Transverse colon (tissue), 4 donors: ENCODE measurements at regions not wholly inside any gene's neighbourhood (a gene's known extent, or its start where the extent isn't known, plus 50 kb on each side); places are given as distances from the start of the nearest gene placed in this dataset.

ENCODE experiments used
- DNase-seq: peaks from one replicate; pipeline ENCODE4 v3.0.0-alpha.2; 2019
- H3K27ac ChIP-seq, 4 donors: fragments of 200-600 bp; sonication (generic); 2 replicates each; pipeline ENCODE4 v1.5.1; 2016 to 2018; ENCODE audit warnings: inconsistent platforms in 4 of 4
- H3K27me3 ChIP-seq: fragments of 200-600 bp; sonication (generic); 2 replicates; pipeline ENCODE4 v1.5.1; 2017; ENCODE audit warnings: inconsistent platforms
- H3K36me3 ChIP-seq, 4 donors: fragments of 200-600 bp; sonication (generic); 2 replicates each; pipeline ENCODE4 v1.5.1; 2017 to 2019; ENCODE audit warnings: inconsistent platforms in 4 of 4
- H3K4me1 ChIP-seq, 4 donors: fragments of 200-600 bp; sonication (generic); 2 replicates each; pipeline ENCODE4 v1.5.1; 2017 to 2020; ENCODE audit warnings: inconsistent platforms in 4 of 4
- H3K4me3 ChIP-seq, 4 donors: fragments of 200-600 bp; sonication (generic); 1 replicate in 1 of 4; 2 replicates in 3 of 4; pipeline versions ENCODE4 v1.5.1 to v1.6.1; 2017 to 2019; ENCODE audit warnings: inconsistent platforms in 4 of 4
- H3K9me3 ChIP-seq, 2 donors: fragments of 200-600 bp; sonication (generic); 2 replicates each; pipeline ENCODE4 v1.5.1; 2017 to 2019; ENCODE audit warnings: inconsistent platforms in 2 of 2
- CTCF ChIP-seq, 5 experiments: fragments of 200-600 bp in 3 of 5; fragments of 450-650 bp in 2 of 5; sonication (generic) in 3 of 5; IDR thresholded peaks; 1 replicate in 2 of 5; 2 replicates in 3 of 5; pipeline ENCODE4 v1.5.1; 2016 to 2017; ENCODE audit warnings: antibody characterized with exemption in 5 of 5, inconsistent platforms in 3 of 5, mild to moderate bottlenecking in 2 of 5, moderate library complexity in 1 of 5
- EP300 ChIP-seq: sonication (generic); formaldehyde crosslinking; IDR thresholded peaks from one replicate; pipeline ENCODE4 v1.6.1; 2017; ENCODE audit warnings: antibody characterized with exemption, low read depth
- POLR2A ChIP-seq: fragments of 450-650 bp; IDR thresholded peaks from one replicate; pipeline ENCODE4 v1.6.1; 2016; ENCODE audit warnings: antibody characterized with exemption, mild to moderate bottlenecking, moderate library complexity
- POLR2AphosphoS5 ChIP-seq, 3 donors: sonication (generic); formaldehyde crosslinking; IDR thresholded peaks; one replicate each; pipeline ENCODE4 v1.6.1; 2016; ENCODE audit warnings: antibody characterized with exemption in 3 of 3
- WGBS, 2 donors: methylation state at CpG; one replicate each; pipeline ENCODE4 v1.1.5; 2018; ENCODE audit warnings: low coverage in 1 of 2; 5-methylcytosine and 5-hydroxymethylcytosine counted together
- in situ Hi-C, 4 donors: fragments of 200-750 bp; cut with MboI; loops; one replicate each; pipeline versions ENCODE4 v1.15.0 to v1.15.1; 2017; ENCODE audit warnings: low sequenced_read_pairs in 3 of 4, low pct_ligation_motif_present in 1 of 4, low pct_unique_long_range_greater_than_20kb in 1 of 4
- intact Hi-C: fragments of 100-400 bp; cut with DNase I; formaldehyde crosslinking; loops from one replicate; pipeline ENCODE4 v1.15.1; 2023; ENCODE audit warnings: low total_unique reads

DNA sequence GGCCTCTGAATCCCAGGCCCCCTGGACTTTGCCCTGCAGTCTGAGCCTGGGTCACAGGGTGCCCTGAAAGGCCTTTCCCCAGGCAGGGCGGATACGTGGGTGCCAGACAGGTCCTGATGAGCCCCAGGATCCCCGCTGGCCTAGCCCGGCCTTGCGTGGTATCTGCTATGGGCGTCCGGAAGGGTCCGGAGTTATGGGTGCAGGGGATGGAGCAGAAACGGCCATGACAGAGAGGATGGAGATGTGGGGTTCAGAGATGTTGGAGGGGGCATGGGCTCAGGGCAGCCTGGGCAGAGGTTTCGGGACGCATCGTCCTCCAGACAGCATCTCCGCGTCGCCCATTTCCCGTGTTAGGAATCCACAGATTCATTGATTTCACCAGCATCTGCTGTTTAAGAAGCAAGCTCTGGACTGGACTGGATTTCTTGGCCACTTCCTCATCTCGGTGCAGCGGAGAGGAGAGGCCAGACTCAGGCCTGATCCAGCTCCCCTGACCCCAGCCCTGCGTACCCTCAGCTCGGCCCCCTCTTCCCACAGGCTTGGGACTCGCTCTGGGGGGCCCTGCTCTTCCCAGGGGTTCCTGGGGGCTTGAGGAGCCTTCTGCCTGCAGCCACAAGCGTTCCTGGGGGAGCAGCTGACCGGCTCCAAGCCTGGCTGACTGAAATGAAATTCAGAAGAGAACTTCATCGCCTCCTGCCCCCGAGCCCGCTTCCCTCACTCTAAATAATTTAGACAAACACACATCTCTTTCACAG lies 86.9 kb upstream of the ADRA2C start:
- intact Hi-C loops (no loop called here), in situ Hi-C loops (no loop called here)
- DNase-seq, result no peak

DNA sequence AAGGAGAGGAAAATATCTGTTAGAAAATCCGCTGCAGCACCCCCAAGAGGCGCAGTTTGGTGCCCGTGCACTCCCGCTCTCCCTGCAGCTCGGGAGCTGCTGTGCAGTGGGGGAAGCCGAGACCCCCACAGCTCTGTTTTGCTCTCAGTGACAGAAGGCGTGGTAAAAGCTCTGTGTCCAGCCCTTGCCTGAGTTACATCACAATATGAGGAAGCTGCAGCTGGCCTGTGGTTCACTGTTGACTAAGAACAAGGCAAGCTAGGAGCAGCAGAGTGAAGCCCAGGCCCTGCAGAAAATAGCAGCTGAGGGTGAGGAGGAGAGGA lies 88.5 kb upstream of the ADRA2C start:
- TF ChIP-seq POLR2AphosphoS5 (IDR thresholded peaks at IDR 0.05) (no peak), POLR2A (no peak), EP300 (no peak), CTCF (IDR thresholded peaks at IDR 0.05) (no peak)
- DNase-seq, result no peak
- Histone ChIP-seq H3K4me1 (no peaks in the 10 kb centered on the region), H3K4me3 (no peak overlapping the region), H3K36me3 (no peaks in the 10 kb centered on the region), H3K27me3 (peaks cover 25% of the 10 kb centered on the region), H3K9me3 (no peaks in the 10 kb centered on the region), H3K27ac (no peak overlapping the region)
- intact Hi-C loops, result no loop called here
- in situ Hi-C loops, result no loop called here
- WGBS, 2 donors, result 57 to 69% methylated on average over 4 to 7 of the region's 7 CpGs

More for the DNA sequence above, 86.9 kb upstream of the ADRA2C start:
- no peak overlapping the region for H3K27ac ChIP-seq
- no peak for TF ChIP-seq POLR2AphosphoS5 (IDR thresholded peaks at IDR 0.05)
- no peak for TF ChIP-seq CTCF (IDR thresholded peaks at IDR 0.05)
- TF ChIP-seq EP300, result no peak
- no peak for TF ChIP-seq POLR2A
- no peak overlapping the region for H3K4me3 ChIP-seq
- H3K4me1 ChIP-seq, result no peaks in the 10 kb centered on the region
- H3K27me3 ChIP-seq, result peaks cover 25% of the 10 kb centered on the region
- H3K36me3 ChIP-seq, result no peaks in the 10 kb centered on the region
- 69% methylated on average over 26 of the region's 26 CpGs; no CpG with 5 or more reads in 1 of the 2 donors for WGBS, 2 donors
- H3K9me3 ChIP-seq, result no peaks in the 10 kb centered on the region

DNA sequence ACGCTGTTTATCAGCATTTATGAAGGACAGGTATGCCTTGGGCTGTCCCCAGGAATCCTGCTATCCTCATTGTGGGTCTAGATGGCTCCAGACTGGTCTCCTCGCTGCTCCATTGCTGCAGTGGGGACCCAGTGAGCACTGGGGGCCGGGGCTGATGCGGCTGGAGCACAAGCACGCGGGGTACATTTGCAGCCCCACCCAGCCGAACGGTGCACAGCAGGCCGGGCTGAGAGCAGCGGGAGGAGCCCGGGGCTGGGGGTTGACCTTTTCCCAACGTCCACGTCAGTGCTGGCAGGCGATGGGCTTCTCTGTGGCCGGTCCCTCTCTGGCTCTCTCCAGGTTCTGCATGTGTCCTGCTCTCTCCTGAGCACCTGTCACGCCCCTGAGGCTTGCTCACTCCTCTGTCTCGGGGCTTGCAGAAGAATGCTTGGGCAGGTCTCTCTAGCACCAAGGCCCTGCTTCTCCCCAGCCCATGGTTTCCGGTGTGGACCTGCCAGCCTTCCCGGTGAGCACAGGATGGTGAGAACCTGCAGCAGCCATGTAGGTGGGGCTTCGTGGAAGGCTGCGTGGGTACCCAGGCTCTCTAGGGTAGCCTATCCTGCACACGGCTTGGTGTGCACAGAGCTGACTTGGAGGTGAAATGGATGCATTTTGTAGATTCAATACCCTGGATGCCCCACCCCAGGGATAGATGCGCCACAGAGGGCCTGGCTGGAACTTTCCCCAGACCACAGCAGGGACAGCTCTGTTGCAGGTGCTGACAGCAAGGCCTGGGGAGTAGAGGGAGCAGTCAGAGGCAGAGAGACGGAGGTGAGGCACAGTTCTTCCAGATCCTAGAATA lies 89.1 kb upstream of the ADRA2C start:
- Histone ChIP-seq H3K36me3 (no peaks in the 10 kb centered on the region), H3K27ac (no peak overlapping the region), H3K9me3 (no peaks in the 10 kb centered on the region), H3K27me3 (peaks cover 25% of the 10 kb centered on the region), H3K4me3 (no peak overlapping the region), H3K4me1 (no peaks in the 10 kb centered on the region)
- intact Hi-C loops, result no loop called here
- 67 to 68% methylated on average over 3 to 24 of the region's 24 CpGs for WGBS, 2 donors
- no peak for TF ChIP-seq POLR2A
- no peak for TF ChIP-seq CTCF (IDR thresholded peaks at IDR 0.05)
- TF ChIP-seq POLR2AphosphoS5 (IDR thresholded peaks at IDR 0.05), result no peak
- TF ChIP-seq EP300, result no peak
- no peak for DNase-seq
- in situ Hi-C loops, result no loop called here

DNA sequence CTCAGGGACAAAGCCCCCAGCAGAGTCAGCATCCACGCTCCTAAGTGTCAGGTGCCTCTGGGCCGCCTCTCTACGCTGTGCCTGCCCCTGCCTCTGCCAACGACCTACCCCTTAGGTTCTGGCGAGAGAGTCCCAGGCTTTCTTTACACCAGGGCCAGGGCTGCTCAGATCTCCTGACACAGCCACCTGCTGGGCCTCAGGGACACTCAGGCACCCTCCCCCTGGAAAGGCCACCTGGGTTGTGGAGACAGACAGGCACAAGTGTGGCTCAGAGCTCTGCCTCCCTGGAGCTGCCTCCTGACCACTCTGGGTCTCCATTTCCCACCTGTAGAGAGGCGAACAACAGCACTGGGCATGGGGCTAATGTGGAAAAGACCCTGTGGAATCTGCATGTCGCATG lies 90.0 kb upstream of the ADRA2C start:
- no peak for DNase-seq
- 83% methylated on average over 7 of the region's 7 CpGs; no CpG with 5 or more reads in 1 of the 2 donors for WGBS, 2 donors
- in situ Hi-C loops, result no loop called here

More for the DNA sequence above, 90.0 kb upstream of the ADRA2C start:
- TF ChIP-seq EP300 (no peak), POLR2AphosphoS5 (IDR thresholded peaks at IDR 0.05) (no peak), POLR2A (no peak), CTCF (IDR thresholded peaks at IDR 0.05) (no peak)
- H3K27me3 ChIP-seq, result peaks cover 25% of the 10 kb centered on the region
- no peak overlapping the region for H3K4me3 ChIP-seq
- no peaks in the 10 kb centered on the region for H3K36me3 ChIP-seq
- no peaks in the 10 kb centered on the region for H3K9me3 ChIP-seq
- H3K27ac ChIP-seq, result no peak overlapping the region
- H3K4me1 ChIP-seq, result no peaks in the 10 kb centered on the region
- intact Hi-C loops, result no loop called here
